ENCODE measurements at regions not wholly inside any gene's neighbourhood (a gene's known extent, or its start where the extent isn't known, plus 50 kb on each side); places are given as distances from the start of the nearest gene placed in this dataset.

DNA sequence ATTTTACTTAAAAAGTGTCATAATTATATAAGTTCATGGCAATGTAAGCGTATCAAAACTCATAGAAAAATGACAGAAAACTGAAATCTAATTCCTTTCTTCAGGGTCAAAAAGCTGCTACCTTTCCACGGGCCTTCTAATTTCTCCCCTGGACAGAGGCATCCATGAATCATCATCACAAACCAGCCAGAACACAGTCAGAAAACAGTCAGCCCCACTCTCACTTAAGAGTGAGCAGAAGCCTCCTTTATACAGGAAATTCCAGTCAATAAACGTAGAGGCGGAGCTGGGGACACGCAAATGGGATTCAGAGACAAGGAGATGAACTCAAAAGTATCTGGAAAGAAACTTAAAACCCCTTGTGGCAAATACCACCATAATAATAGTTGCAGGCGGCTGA, 54.2 kb upstream of the ABCC4 start:
- no peak overlapping the region for H3K4me2 ChIP-seq (ENCODE audit: extremely low read depth, insufficient read depth, low read length)
- H3K27ac ChIP-seq (ENCODE audit: insufficient read depth, low read length) = no peak overlapping the region
- H3K4me3 ChIP-seq (replicated peaks in 1 of 4; ENCODE audit: control extremely low read depth in 1 of 4, insufficient read depth in 1 of 4, low read depth in 3 of 4, low read length in 4 of 4) = no peak overlapping the region
- no peaks in the 10 kb centered on the region for H3K4me1 ChIP-seq (ENCODE audit: control insufficient read depth, extremely low read depth, insufficient read depth, low read length)
- no peaks in the 10 kb centered on the region for H3K27me3 ChIP-seq (ENCODE audit: control insufficient read depth, insufficient read depth, low read length)
- no peaks in the 10 kb centered on the region for H4K20me1 ChIP-seq (ENCODE audit: control insufficient read depth, extremely low read depth, insufficient read depth, low read length)
- no peaks in the 10 kb centered on the region for H3K79me2 ChIP-seq (ENCODE audit: control insufficient read depth, insufficient read depth, low read length)
- TF ChIP-seq, protein P1, sequence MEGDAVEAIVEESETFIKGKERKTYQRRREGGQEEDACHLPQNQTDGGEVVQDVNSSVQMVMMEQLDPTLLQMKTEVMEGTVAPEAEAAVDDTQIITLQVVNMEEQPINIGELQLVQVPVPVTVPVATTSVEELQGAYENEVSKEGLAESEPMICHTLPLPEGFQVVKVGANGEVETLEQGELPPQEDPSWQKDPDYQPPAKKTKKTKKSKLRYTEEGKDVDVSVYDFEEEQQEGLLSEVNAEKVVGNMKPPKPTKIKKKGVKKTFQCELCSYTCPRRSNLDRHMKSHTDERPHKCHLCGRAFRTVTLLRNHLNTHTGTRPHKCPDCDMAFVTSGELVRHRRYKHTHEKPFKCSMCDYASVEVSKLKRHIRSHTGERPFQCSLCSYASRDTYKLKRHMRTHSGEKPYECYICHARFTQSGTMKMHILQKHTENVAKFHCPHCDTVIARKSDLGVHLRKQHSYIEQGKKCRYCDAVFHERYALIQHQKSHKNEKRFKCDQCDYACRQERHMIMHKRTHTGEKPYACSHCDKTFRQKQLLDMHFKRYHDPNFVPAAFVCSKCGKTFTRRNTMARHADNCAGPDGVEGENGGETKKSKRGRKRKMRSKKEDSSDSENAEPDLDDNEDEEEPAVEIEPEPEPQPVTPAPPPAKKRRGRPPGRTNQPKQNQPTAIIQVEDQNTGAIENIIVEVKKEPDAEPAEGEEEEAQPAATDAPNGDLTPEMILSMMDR (conservative IDR thresholded peaks at IDR 0.05 in 1 of 2, IDR thresholded peaks at IDR 0.05 in 1 of 2; ENCODE audit: low read depth in 1 of 2, low read length in 2 of 2) = no peak
- TF ChIP-seq EZH2 (IDR thresholded peaks at IDR 0.05; ENCODE audit: low read length, missing control alignments) = no peak
- no peaks in the 10 kb centered on the region for H3K36me3 ChIP-seq (ENCODE audit: control insufficient read depth, insufficient read depth, low read length)
- H3K9ac ChIP-seq (ENCODE audit: insufficient read depth, low read length) = no peak overlapping the region
- peak; percentile 5 to 78 for DNase-seq (ENCODE audit: low read depth in 2 of 2)
- H2AFZ ChIP-seq (ENCODE audit: low read length) = no peak overlapping the region
- no peaks in the 10 kb centered on the region for H3K9me3 ChIP-seq (ENCODE audit: control insufficient read depth, insufficient read depth, low read depth, low read length)

DNA sequence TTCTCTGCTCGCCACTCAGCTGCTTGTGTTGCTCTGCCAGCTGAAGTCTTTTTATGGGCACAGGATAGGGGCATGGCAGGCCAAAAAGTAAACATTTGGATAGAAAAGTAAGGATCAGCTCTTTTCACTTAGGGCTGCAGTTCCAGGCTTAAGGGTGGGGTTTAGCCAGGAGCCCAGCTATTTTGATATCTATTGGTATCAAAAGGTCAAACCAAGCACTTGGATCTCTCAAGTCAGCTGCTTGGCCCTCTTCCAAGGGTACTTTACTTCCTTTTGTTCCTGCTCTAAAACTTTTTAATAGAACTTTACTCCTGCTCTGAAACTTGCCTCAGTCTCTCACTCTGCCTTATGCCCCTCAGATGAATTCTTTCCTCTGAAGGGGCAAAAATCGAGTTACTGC, 55.7 kb upstream of the ABCC4 start:
- Histone ChIP-seq H3K9ac (ENCODE audit: insufficient read depth, low read length) (no peak overlapping the region), H4K20me1 (ENCODE audit: control insufficient read depth, extremely low read depth, insufficient read depth, low read length) (no peaks in the 10 kb centered on the region), H3K79me2 (ENCODE audit: control insufficient read depth, insufficient read depth, low read length) (no peaks in the 10 kb centered on the region), H3K27me3 (ENCODE audit: control insufficient read depth, insufficient read depth, low read length) (no peaks in the 10 kb centered on the region), H3K36me3 (ENCODE audit: control insufficient read depth, insufficient read depth, low read length) (no peaks in the 10 kb centered on the region), H2AFZ (ENCODE audit: low read length) (no peak overlapping the region), H3K4me3 (replicated peaks in 1 of 4; ENCODE audit: control extremely low read depth in 1 of 4, insufficient read depth in 1 of 4, low read depth in 3 of 4, low read length in 4 of 4) (no peak overlapping the region), H3K4me1 (ENCODE audit: control insufficient read depth, extremely low read depth, insufficient read depth, low read length) (no peaks in the 10 kb centered on the region), H3K9me3 (ENCODE audit: control insufficient read depth, insufficient read depth, low read depth, low read length) (no peaks in the 10 kb centered on the region), H3K4me2 (ENCODE audit: extremely low read depth, insufficient read depth, low read length) (no peak overlapping the region), H3K27ac (ENCODE audit: insufficient read depth, low read length) (no peak overlapping the region)
- TF ChIP-seq EZH2 (IDR thresholded peaks at IDR 0.05; ENCODE audit: low read length, missing control alignments) = no peak
- TF ChIP-seq, protein P1 (conservative IDR thresholded peaks at IDR 0.05 in 1 of 2, IDR thresholded peaks at IDR 0.05 in 1 of 2; ENCODE audit: low read depth in 1 of 2, low read length in 2 of 2) = no peak
- DNase-seq (ENCODE audit: low read depth in 2 of 2) = no peak

DNA sequence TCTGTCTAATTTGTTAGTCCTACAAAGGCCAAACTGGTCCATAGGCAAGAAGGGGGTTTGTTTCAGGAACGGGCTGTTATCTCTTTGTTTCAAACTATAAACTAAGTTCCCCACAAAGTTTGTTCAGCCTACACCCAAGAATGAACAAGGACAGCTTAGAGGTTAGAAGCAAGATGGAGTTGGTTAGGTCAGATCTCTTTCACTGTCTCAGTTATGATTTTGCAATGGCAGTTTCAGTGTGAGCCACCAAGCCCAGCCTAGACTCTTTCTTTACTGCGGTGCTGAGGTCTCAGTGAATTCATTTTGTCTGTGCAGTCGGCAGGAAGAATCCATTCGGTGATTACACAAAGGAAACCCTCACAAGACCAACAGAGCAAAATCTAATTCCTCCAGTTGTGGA, 56.6 kb upstream of the ABCC4 start:
- H3K27me3 ChIP-seq (ENCODE audit: control insufficient read depth, insufficient read depth, low read length) = no peaks in the 10 kb centered on the region
- H4K20me1 ChIP-seq (ENCODE audit: control insufficient read depth, extremely low read depth, insufficient read depth, low read length) = no peaks in the 10 kb centered on the region
- no peaks in the 10 kb centered on the region for H3K79me2 ChIP-seq (ENCODE audit: control insufficient read depth, insufficient read depth, low read length)
- H3K4me2 ChIP-seq (ENCODE audit: extremely low read depth, insufficient read depth, low read length) = no peak overlapping the region
- H2AFZ ChIP-seq (ENCODE audit: low read length) = no peak overlapping the region
- H3K9ac ChIP-seq (ENCODE audit: insufficient read depth, low read length) = no peak overlapping the region
- DNase-seq (ENCODE audit: low read depth in 2 of 2) = no peak
- TF ChIP-seq EZH2 (IDR thresholded peaks at IDR 0.05; ENCODE audit: low read length, missing control alignments) = no peak
- TF ChIP-seq, protein P1 (conservative IDR thresholded peaks at IDR 0.05 in 1 of 2, IDR thresholded peaks at IDR 0.05 in 1 of 2; ENCODE audit: low read depth in 1 of 2, low read length in 2 of 2) = no peak
- no peaks in the 10 kb centered on the region for H3K9me3 ChIP-seq (ENCODE audit: control insufficient read depth, insufficient read depth, low read depth, low read length)
- no peaks in the 10 kb centered on the region for H3K4me1 ChIP-seq (ENCODE audit: control insufficient read depth, extremely low read depth, insufficient read depth, low read length)
- no peaks in the 10 kb centered on the region for H3K36me3 ChIP-seq (ENCODE audit: control insufficient read depth, insufficient read depth, low read length)
- H3K4me3 ChIP-seq (replicated peaks in 1 of 4; ENCODE audit: control extremely low read depth in 1 of 4, insufficient read depth in 1 of 4, low read depth in 3 of 4, low read length in 4 of 4) = no peak overlapping the region
- H3K27ac ChIP-seq (ENCODE audit: insufficient read depth, low read length) = no peak overlapping the region
